ENCODE measurements at regions not wholly inside any gene's neighbourhood (a gene's known extent, or its start where the extent isn't known, plus 50 kb on each side); places are given as distances from the start of the nearest gene placed in this dataset.

- no peak overlapping the region for H3K27ac ChIP-seq (ENCODE audit: control insufficient read depth, insufficient read depth, low read length)
- dilution Hi-C loops (cut with MboI; ENCODE audit: extremely low pct_ligation_motif_present, low sequenced_read_pairs) = no loop called here
- no peaks in the 10 kb centered on the region for H3K9me1 ChIP-seq (ENCODE audit: control insufficient read depth, extremely low read depth, insufficient read depth, low read length)
- no peaks in the 10 kb centered on the region for H3K27me3 ChIP-seq (ENCODE audit: control insufficient read depth, extremely low read depth, insufficient read depth, low read length)
- H3K79me2 ChIP-seq (ENCODE audit: control insufficient read depth, insufficient read depth, low read length) = no peaks in the 10 kb centered on the region
- H2AFZ ChIP-seq (ENCODE audit: control insufficient read depth, low read length) = no peak overlapping the region
- no peaks in the 10 kb centered on the region for H3K36me3 ChIP-seq (ENCODE audit: control insufficient read depth in 2 of 2, extremely low read depth in 1 of 2, insufficient read depth in 2 of 2, low read length in 2 of 2)
- H3K4me1 ChIP-seq (ENCODE audit: control insufficient read depth, extremely low read depth, insufficient read depth, low read length) = no peaks in the 10 kb centered on the region
- FAIRE-seq (no peak), DNase-seq (ENCODE audit: low read depth, low spot score) (no peak)
- no peak overlapping the region for H3K9ac ChIP-seq (ENCODE audit: control insufficient read depth, extremely low read depth, insufficient read depth, low read length)
- H3K9me3 ChIP-seq (ENCODE audit: control insufficient read depth, low read depth, low read length) = peaks cover 2% of the 10 kb centered on the region
- no peak overlapping the region for H3K4me3 ChIP-seq (ENCODE audit: control insufficient read depth in 2 of 3, extremely low read depth in 1 of 3, insufficient read depth in 2 of 3, low read depth in 1 of 3, low read length in 3 of 3)
- H3K4me2 ChIP-seq (ENCODE audit: control insufficient read depth, extremely low read depth, insufficient read depth, low read depth, low read length) = no peak overlapping the region
- TF ChIP-seq EZH2 (IDR thresholded peaks at IDR 0.05; ENCODE audit: low read length) (no peak), CTCF (optimal IDR thresholded peaks at IDR 0.05 in 1 of 3, IDR thresholded peaks at IDR 0.05 in 1 of 3, conservative IDR thresholded peaks at IDR 0.05 in 1 of 3; ENCODE audit: extremely low read depth in 1 of 3, insufficient read depth in 2 of 3, low read length in 3 of 3) (no peak)
- H4K20me1 ChIP-seq (ENCODE audit: control insufficient read depth, extremely low read depth, insufficient read depth, low read length) = no peaks in the 10 kb centered on the region
These were observed 215.3 kb downstream of the RNF152 start for GRCh38 chr18:61677435-61677970.

GRCh38 chr18:61676773-61677434, 215.9 kb downstream of the RNF152 start:
- H2AFZ ChIP-seq (ENCODE audit: control insufficient read depth, low read length) = no peak overlapping the region
- H3K27ac ChIP-seq (ENCODE audit: control insufficient read depth, insufficient read depth, low read length) = no peak overlapping the region
- no peaks in the 10 kb centered on the region for H3K9me1 ChIP-seq (ENCODE audit: control insufficient read depth, extremely low read depth, insufficient read depth, low read length)
- TF ChIP-seq CTCF (optimal IDR thresholded peaks at IDR 0.05 in 1 of 3, IDR thresholded peaks at IDR 0.05 in 1 of 3, conservative IDR thresholded peaks at IDR 0.05 in 1 of 3; ENCODE audit: extremely low read depth in 1 of 3, insufficient read depth in 2 of 3, low read length in 3 of 3) = no peak
- no peak for TF ChIP-seq EZH2 (IDR thresholded peaks at IDR 0.05; ENCODE audit: low read length)
- DNase-seq (ENCODE audit: low read depth, low spot score) = no peak
- H3K36me3 ChIP-seq (ENCODE audit: control insufficient read depth in 2 of 2, extremely low read depth in 1 of 2, insufficient read depth in 2 of 2, low read length in 2 of 2) = no peaks in the 10 kb centered on the region
- no peaks in the 10 kb centered on the region for H3K79me2 ChIP-seq (ENCODE audit: control insufficient read depth, insufficient read depth, low read length)
- dilution Hi-C loops (cut with MboI; ENCODE audit: extremely low pct_ligation_motif_present, low sequenced_read_pairs) = no loop called here
- no peak overlapping the region for H3K4me2 ChIP-seq (ENCODE audit: control insufficient read depth, extremely low read depth, insufficient read depth, low read depth, low read length)
- H3K9ac ChIP-seq (ENCODE audit: control insufficient read depth, extremely low read depth, insufficient read depth, low read length) = no peak overlapping the region
- no peak overlapping the region for H3K4me3 ChIP-seq (ENCODE audit: control insufficient read depth in 2 of 3, extremely low read depth in 1 of 3, insufficient read depth in 2 of 3, low read depth in 1 of 3, low read length in 3 of 3)
- H3K4me1 ChIP-seq (ENCODE audit: control insufficient read depth, extremely low read depth, insufficient read depth, low read length) = no peaks in the 10 kb centered on the region
- no peaks in the 10 kb centered on the region for H4K20me1 ChIP-seq (ENCODE audit: control insufficient read depth, extremely low read depth, insufficient read depth, low read length)
- no peak for FAIRE-seq
- H3K9me3 ChIP-seq (ENCODE audit: control insufficient read depth, low read depth, low read length) = peaks cover 2% of the 10 kb centered on the region
- H3K27me3 ChIP-seq (ENCODE audit: control insufficient read depth, extremely low read depth, insufficient read depth, low read length) = no peaks in the 10 kb centered on the region

Data from keratinocyte (primary cell).